NCI-H2227 treated with DMSO at 0.1 percent for 48 hours (cell line): ENCODE measurements at regions not wholly inside any gene's neighbourhood (a gene's known extent, or its start where the extent isn't known, plus 50 kb on each side); places are given as distances from the start of the nearest gene placed in this dataset.
A peak's percentile ranks its signal among the peaks of the same experiment; 100 is the strongest.

Experiments used
- DNase-seq: peaks from one replicate; lab custom pipeline; 2025; lab: John Stamatoyannopoulos, UW

GRCh38 chr21:16540966-16541727 is 811.4 kb downstream of the USP25 start:
- DNase-seq, result no peak

- DNase-seq, result no peak
Measured at GRCh38 chr21:16550118-16550517, 820.3 kb downstream of the USP25 start.

GRCh38 chr21:16550917-16551741 is 821.3 kb downstream of the USP25 start:
- DNase-seq, result peak; percentile 89

GRCh38 chr21:16552880-16553279 is 823.1 kb downstream of the USP25 start:
- no peak for DNase-seq

- no peak for DNase-seq
Measured at GRCh38 chr21:16554503-16554902, 824.7 kb downstream of the USP25 start.

- no peak for DNase-seq
Measured at GRCh38 chr21:16563116-16563515, 833.3 kb downstream of the USP25 start.

- DNase-seq, result no peak
Measured at GRCh38 chr21:16563795-16564194, 834.0 kb downstream of the USP25 start.

- no peak for DNase-seq
Measured at GRCh38 chr21:16568244-16568643, 838.5 kb downstream of the USP25 start.

- DNase-seq, result no peak
Measured at GRCh38 chr21:16568661-16569060, 838.9 kb downstream of the USP25 start.

GRCh38 chr21:16569679-16570078 is 839.9 kb downstream of the USP25 start:
- DNase-seq, result no peak

GRCh38 chr21:16570171-16570570 is 840.4 kb downstream of the USP25 start:
- DNase-seq, result no peak

GRCh38 chr21:16570856-16571255 is 841.1 kb downstream of the USP25 start:
- no peak for DNase-seq

GRCh38 chr21:16571594-16571993 is 841.8 kb downstream of the USP25 start:
- DNase-seq, result no peak

- no peak for DNase-seq
Measured at GRCh38 chr21:16572032-16572431, 842.2 kb downstream of the USP25 start.

GRCh38 chr21:16573578-16573977 is 843.8 kb downstream of the USP25 start:
- DNase-seq, result no peak

GRCh38 chr21:16577975-16578374 is 848.2 kb downstream of the USP25 start:
- DNase-seq, result no peak

GRCh38 chr21:16578912-16579311 is 849.1 kb downstream of the USP25 start:
- DNase-seq, result no peak

GRCh38 chr21:16579538-16579937 is 849.8 kb downstream of the USP25 start:
- DNase-seq, result peak; percentile 73

GRCh38 chr21:16580661-16581060 is 850.9 kb downstream of the USP25 start:
- DNase-seq, result no peak

- peak; percentile 62 for DNase-seq
Measured at GRCh38 chr21:16583556-16583955, 853.8 kb downstream of the USP25 start.

GRCh38 chr21:16584756-16585155 is 855.0 kb downstream of the USP25 start:
- no peak for DNase-seq

- peak; percentile 36 for DNase-seq
Measured at GRCh38 chr21:16585896-16586295, 856.1 kb downstream of the USP25 start.

GRCh38 chr21:16587141-16587581 is 857.4 kb downstream of the USP25 start:
- peak; percentile 89 for DNase-seq
